Nephron (organoid): ENCODE measurements at regions not wholly inside any gene's neighbourhood (a gene's known extent, or its start where the extent isn't known, plus 50 kb on each side); places are given as distances from the start of the nearest gene placed in this dataset.

Experiments
- H3K27ac Mint-ChIP-seq, 3 experiments: 2 replicates each; pipeline ENCODE4 v1.8.0; 2020; ENCODE audit warnings: mixed read lengths in 3 of 3, mild to moderate bottlenecking in 2 of 3, moderate library complexity in 1 of 3
- H3K27me3 Mint-ChIP-seq: 2 replicates; pipeline ENCODE4 v1.8.0; 2021; ENCODE audit warnings: low read depth, mild to moderate bottlenecking, moderate library complexity, mixed read lengths
- H3K36me3 Mint-ChIP-seq: 2 replicates; pipeline ENCODE4 v1.8.0; 2020; ENCODE audit warnings: low read depth, mixed read lengths
- H3K4me1 Mint-ChIP-seq: 2 replicates; pipeline ENCODE4 v1.8.0; 2020; ENCODE audit warnings: mixed read lengths
- H3K4me3 Mint-ChIP-seq, 3 experiments: 2 replicates each; pipeline ENCODE4 v1.8.0; 2020; ENCODE audit warnings: mild to moderate bottlenecking in 3 of 3, mixed read lengths in 3 of 3, moderate library complexity in 2 of 3
- H3K9me3 Mint-ChIP-seq: 2 replicates; pipeline ENCODE4 v1.8.0; 2020; ENCODE audit warnings: mixed read lengths
- CTCF ChIP-seq, 3 experiments: fragments of 200-600 bp; sonication (generic); IDR thresholded peaks; one replicate each; pipeline ENCODE4 v1.5.0; 2021; ENCODE audit warnings: antibody characterized with exemption in 3 of 3; ENCODE audit not compliant: unreplicated experiment in 3 of 3

- peak overlapping the region in 1 of 3 experiments; percentile 33 for H3K4me3 Mint-ChIP-seq
- H3K9me3 Mint-ChIP-seq, result peaks cover 4% of the 10 kb centered on the region
- peaks cover 27% of the 10 kb centered on the region for H3K27me3 Mint-ChIP-seq
- peaks cover 82% of the 10 kb centered on the region for H3K4me1 Mint-ChIP-seq
- H3K36me3 Mint-ChIP-seq, result no peaks in the 10 kb centered on the region
- TF ChIP-seq CTCF (IDR thresholded peaks at IDR 0.05; ENCODE audit: unreplicated experiment in 3 of 3), result no peak
- peak overlapping the region in 2 of 3 experiments; percentile 49 to 51 for H3K27ac Mint-ChIP-seq
Observed at GRCh38 chr5:135246923-135247795, 151.9 kb downstream of the MACROH2A1 start.

- Mint-ChIP-seq H3K27ac (peak overlapping the region in 2 of 3 experiments; percentile 49 to 51), H3K36me3 (no peaks in the 10 kb centered on the region), H3K4me1 (peaks cover 84% of the 10 kb centered on the region), H3K27me3 (peaks cover 27% of the 10 kb centered on the region), H3K9me3 (peaks cover 4% of the 10 kb centered on the region), H3K4me3 (peak overlapping the region in 1 of 3 experiments; percentile 33)
- no peak for TF ChIP-seq CTCF (IDR thresholded peaks at IDR 0.05; ENCODE audit: unreplicated experiment in 3 of 3)
Observed at GRCh38 chr5:135246605-135246922, 152.5 kb downstream of the MACROH2A1 start.

GRCh38 chr5:135245521-135246499 lies 153.2 kb downstream of the MACROH2A1 start:
- Mint-ChIP-seq H3K4me1 (peaks cover 84% of the 10 kb centered on the region), H3K36me3 (no peaks in the 10 kb centered on the region), H3K4me3 (no peak overlapping the region), H3K27ac (peak overlapping the region in 1 of 3 experiments; percentile 40), H3K27me3 (peaks cover 23% of the 10 kb centered on the region), H3K9me3 (no peaks in the 10 kb centered on the region)
- no peak for TF ChIP-seq CTCF (IDR thresholded peaks at IDR 0.05; ENCODE audit: unreplicated experiment in 3 of 3)

GRCh38 chr5:135244620-135245021 lies 154.4 kb downstream of the MACROH2A1 start:
- Mint-ChIP-seq H3K36me3 (no peaks in the 10 kb centered on the region), H3K27ac (peak overlapping the region; percentile 40 to 94 (median 71)), H3K4me1 (peaks cover 86% of the 10 kb centered on the region), H3K9me3 (no peaks in the 10 kb centered on the region), H3K4me3 (no peak overlapping the region), H3K27me3 (peaks cover 25% of the 10 kb centered on the region)
- TF ChIP-seq CTCF (IDR thresholded peaks at IDR 0.05; ENCODE audit: unreplicated experiment in 3 of 3), result no peak

GRCh38 chr5:135243556-135244285 lies 155.3 kb downstream of the MACROH2A1 start:
- H3K27me3 Mint-ChIP-seq, result peaks cover 23% of the 10 kb centered on the region
- H3K4me3 Mint-ChIP-seq, result peak overlapping the region in 1 of 3 experiments; percentile 11
- no peaks in the 10 kb centered on the region for H3K9me3 Mint-ChIP-seq
- no peaks in the 10 kb centered on the region for H3K36me3 Mint-ChIP-seq
- H3K27ac Mint-ChIP-seq, result peak overlapping the region; percentile 40 to 94 (median 71)
- no peak for TF ChIP-seq CTCF (IDR thresholded peaks at IDR 0.05; ENCODE audit: unreplicated experiment in 3 of 3)
- peaks cover 91% of the 10 kb centered on the region for H3K4me1 Mint-ChIP-seq
